Endothelial cell of umbilical vein (primary cell): ENCODE measurements at regions not wholly inside any gene's neighbourhood (a gene's known extent, or its start where the extent isn't known, plus 50 kb on each side); places are given as distances from the start of the nearest gene placed in this dataset.

Experiments
- POLR2A ChIP-seq: IDR thresholded peaks from 2 replicates; pipeline ENCODE4 v1.6.1; 2012; ENCODE audit warnings: low read depth, mild to moderate bottlenecking, control low read depth, low read length
- TF ChIP-seq, protein P1 (sequence below), 2 donors: IDR thresholded peaks; 1 replicate in 1 of 2; 2 replicates in 1 of 2; pipeline ENCODE4 v1.5.1; 2011; ENCODE audit warnings: low read length in 2 of 2, mild to moderate bottlenecking in 2 of 2, moderate library complexity in 2 of 2, control low read depth in 1 of 2, inconsistent platforms in 1 of 2, low read depth in 1 of 2; ENCODE audit not compliant: insufficient read depth in 1 of 2; ENCODE audit errors: extremely low read depth in 1 of 2

DNA sequence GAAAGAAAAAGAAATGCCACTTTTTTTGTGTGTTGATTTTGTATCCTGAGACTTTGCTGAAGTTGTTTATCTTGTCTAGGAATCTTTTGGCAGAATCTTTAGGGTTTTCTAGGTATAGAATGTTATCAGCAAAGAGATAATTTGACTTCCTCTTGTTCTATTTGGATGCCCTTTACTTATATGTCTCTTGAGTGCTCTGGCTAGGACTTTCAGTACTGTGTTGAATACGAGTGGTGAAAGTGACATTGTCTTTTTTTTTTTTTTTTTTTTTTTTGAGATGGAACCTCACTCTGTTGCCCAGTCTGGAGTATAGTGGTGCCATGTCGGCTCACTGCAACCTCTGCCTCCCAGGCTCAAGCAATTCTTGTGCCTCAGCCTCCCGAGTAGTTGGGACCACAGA lies 64.7 kb upstream of the NPHP3 start:
- TF ChIP-seq, protein P1, sequence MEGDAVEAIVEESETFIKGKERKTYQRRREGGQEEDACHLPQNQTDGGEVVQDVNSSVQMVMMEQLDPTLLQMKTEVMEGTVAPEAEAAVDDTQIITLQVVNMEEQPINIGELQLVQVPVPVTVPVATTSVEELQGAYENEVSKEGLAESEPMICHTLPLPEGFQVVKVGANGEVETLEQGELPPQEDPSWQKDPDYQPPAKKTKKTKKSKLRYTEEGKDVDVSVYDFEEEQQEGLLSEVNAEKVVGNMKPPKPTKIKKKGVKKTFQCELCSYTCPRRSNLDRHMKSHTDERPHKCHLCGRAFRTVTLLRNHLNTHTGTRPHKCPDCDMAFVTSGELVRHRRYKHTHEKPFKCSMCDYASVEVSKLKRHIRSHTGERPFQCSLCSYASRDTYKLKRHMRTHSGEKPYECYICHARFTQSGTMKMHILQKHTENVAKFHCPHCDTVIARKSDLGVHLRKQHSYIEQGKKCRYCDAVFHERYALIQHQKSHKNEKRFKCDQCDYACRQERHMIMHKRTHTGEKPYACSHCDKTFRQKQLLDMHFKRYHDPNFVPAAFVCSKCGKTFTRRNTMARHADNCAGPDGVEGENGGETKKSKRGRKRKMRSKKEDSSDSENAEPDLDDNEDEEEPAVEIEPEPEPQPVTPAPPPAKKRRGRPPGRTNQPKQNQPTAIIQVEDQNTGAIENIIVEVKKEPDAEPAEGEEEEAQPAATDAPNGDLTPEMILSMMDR (IDR thresholded peaks at IDR 0.05; ENCODE audit: extremely low read depth in 1 of 2, insufficient read depth in 1 of 2, low read depth in 1 of 2, low read length in 2 of 2): no peak
- TF ChIP-seq POLR2A: no peak
